H1 (cell line): ENCODE measurements at regions not wholly inside any gene's neighbourhood (a gene's known extent, or its start where the extent isn't known, plus 50 kb on each side); places are given as distances from the start of the nearest gene placed in this dataset.
"Not testable (repeated sequence)": the region's sequence is repeated elsewhere in the genome, so short reads cannot be mapped to it uniquely, and the experiment has no call there.

Source experiments
- CTCF ChIA-PET: fragments of 300-600 bp; sonication (Branson Sonifier 250); formaldehyde crosslinking; loops from one replicate; lab custom pipeline; 2021; ENCODE audit not compliant: partially characterized antibody; lab: Charles Lee
- POLR2A ChIA-PET: fragments of 300-600 bp; sonication (Branson Sonifier 250); formaldehyde crosslinking; loops from one replicate; lab custom pipeline; 2021; ENCODE audit warnings: inconsistent platforms; ENCODE audit not compliant: partially characterized antibody; lab: Charles Lee
- DNase-seq, 2 experiments: peaks; one replicate each; pipeline versions ENCODE4 v3.0.0 to v3.0.0-alpha.2; 2010 to 2022; ENCODE audit warnings: low spot score in 2 of 2, low read depth in 1 of 2, mixed read lengths in 1 of 2
- FAIRE-seq: peaks from 2 replicates; lab custom pipeline; 2011; peaks lifted over from hg19 to GRCh38; lab: Jason Lieb, UNC
- H2AFZ ChIP-seq: 2 replicates; pipeline ENCODE4 v1.8.1; 2012; ENCODE audit warnings: low read length, inconsistent platforms
- H2AK5ac ChIP-seq: 2 replicates; pipeline ENCODE4 v1.6.1; 2013; ENCODE audit warnings: low read depth, low read length
- H2BK120ac ChIP-seq: replicated peaks from 2 replicates; pipeline ENCODE3; 2013; ENCODE audit warnings: low read depth, low read length, inconsistent platforms
- H2BK12ac ChIP-seq: 2 replicates; pipeline ENCODE4 v1.6.1; 2013; ENCODE audit warnings: low read depth, low read length
- H2BK15ac ChIP-seq: 2 replicates; pipeline ENCODE4 v1.6.1; 2013; ENCODE audit warnings: low read length
- H2BK20ac ChIP-seq: 2 replicates; pipeline ENCODE4 v1.6.1; 2013; ENCODE audit warnings: low read length
- H2BK5ac ChIP-seq: 2 replicates; pipeline ENCODE4 v1.6.1; 2013; ENCODE audit warnings: low read depth, low read length
- H3K14ac ChIP-seq: 2 replicates; pipeline ENCODE4 v1.6.1; 2013; ENCODE audit warnings: inconsistent platforms; ENCODE audit not compliant: insufficient read length
- H3K18ac ChIP-seq: 2 replicates; pipeline ENCODE4 v1.6.1; 2013; ENCODE audit warnings: low read length; ENCODE audit errors: extremely low read depth
- H3K23ac ChIP-seq: 2 replicates; pipeline ENCODE4 v1.6.1; 2013; ENCODE audit warnings: inconsistent platforms; ENCODE audit not compliant: insufficient read length
- H3K23me2 ChIP-seq: 2 replicates; pipeline ENCODE4 v1.6.1; 2013; ENCODE audit warnings: low read depth, low read length
- H3K27ac ChIP-seq: 2 replicates; pipeline ENCODE4 v1.6.1; 2011; ENCODE audit warnings: low read depth, low read length, inconsistent platforms
- H3K27me3 ChIP-seq, 4 experiments: replicated peaks in 1 of 4; 1 replicate in 1 of 4; 2 replicates in 3 of 4; pipeline versions ENCODE4 v1.6.1 to v1.8.1; 2011 to 2013; ENCODE audit warnings: low read length in 3 of 4, mild to moderate bottlenecking in 3 of 4, inconsistent platforms in 2 of 4, mixed read lengths in 2 of 4, moderate library complexity in 1 of 4; ENCODE audit not compliant: control insufficient read depth in 3 of 4, insufficient read depth in 3 of 4; ENCODE audit errors: extremely low read depth in 1 of 4
- H3K36me3 ChIP-seq, 4 experiments: 2 replicates each; pipeline versions ENCODE4 v1.6.1 to v1.8.1; 2011 to 2013; ENCODE audit warnings: mild to moderate bottlenecking in 4 of 4, low read length in 3 of 4, moderate library complexity in 2 of 4, control low read depth in 1 of 4, inconsistent platforms in 1 of 4; ENCODE audit not compliant: insufficient read depth in 4 of 4, control insufficient read depth in 2 of 4
- H3K4ac ChIP-seq: replicated peaks from 2 replicates; pipeline ENCODE3; 2013; ENCODE audit warnings: low read length, low read depth, mixed read lengths, inconsistent platforms; ENCODE audit not compliant: insufficient read length
- H3K4me1 ChIP-seq, 4 experiments: replicated peaks in 1 of 4; 1 replicate in 1 of 4; 2 replicates in 3 of 4; pipeline versions ENCODE4 v1.6.1 to v1.8.1; 2011 to 2013; ENCODE audit warnings: low read length in 3 of 4, inconsistent platforms in 2 of 4, mixed read lengths in 1 of 4; ENCODE audit not compliant: insufficient read depth in 4 of 4, control insufficient read depth in 3 of 4
- H3K4me2 ChIP-seq, 2 experiments: 2 replicates each; pipeline versions ENCODE4 v1.6.1 to v1.8.1; 2011 to 2013; ENCODE audit warnings: low read depth in 2 of 2, low read length in 2 of 2, control low read depth in 1 of 2, inconsistent platforms in 1 of 2, mild to moderate bottlenecking in 1 of 2; ENCODE audit not compliant: insufficient read depth in 1 of 2
- H3K4me3 ChIP-seq, 4 experiments: fragments of 200-600, 300-600 bp in 1 of 4; sonication (generic), shearing (Covaris generic), sonication (Bioruptor Twin) in 1 of 4; 2 replicates each; pipeline versions ENCODE4 v1.5.1 to v1.8.1; 2011 to 2016; ENCODE audit warnings: low read length in 4 of 4, low read depth in 3 of 4, control low read depth in 2 of 4, inconsistent platforms in 2 of 4, mild to moderate bottlenecking in 2 of 4, mixed read lengths in 1 of 4, moderate library complexity in 1 of 4; ENCODE audit not compliant: insufficient read depth in 2 of 4; ENCODE audit errors: extremely low read depth in 1 of 4
- H3K56ac ChIP-seq: replicated peaks from 2 replicates; pipeline ENCODE3; 2013; ENCODE audit warnings: low read depth, mild to moderate bottlenecking, mixed read lengths, low read length, inconsistent platforms; ENCODE audit not compliant: insufficient read length
- H3K79me1 ChIP-seq: 2 replicates; pipeline ENCODE4 v1.6.1; 2013; ENCODE audit warnings: low read depth, low read length, control low read depth
- H3K79me2 ChIP-seq, 2 experiments: 2 replicates each; pipeline versions ENCODE4 v1.6.1 to v1.8.1; 2012 to 2013; ENCODE audit warnings: low read length in 2 of 2, mild to moderate bottlenecking in 2 of 2, inconsistent platforms in 1 of 2; ENCODE audit not compliant: insufficient read depth in 2 of 2, control insufficient read depth in 1 of 2
- H3K9ac ChIP-seq, 4 experiments: replicated peaks in 1 of 4; 1 replicate in 1 of 4; 2 replicates in 3 of 4; pipeline versions ENCODE4 v1.6.1 to v1.8.1; 2011 to 2013; ENCODE audit warnings: low read depth in 3 of 4, low read length in 3 of 4, control low read depth in 2 of 4, mild to moderate bottlenecking in 2 of 4, moderate library complexity in 2 of 4, inconsistent platforms in 1 of 4; ENCODE audit errors: extremely low read depth in 1 of 4
- H3K9me3 ChIP-seq, 2 experiments: 2 replicates each; pipeline versions ENCODE4 v1.6.1 to v1.8.1; 2012 to 2013; ENCODE audit warnings: mild to moderate bottlenecking in 2 of 2, moderate library complexity in 2 of 2, control low read depth in 1 of 2, inconsistent platforms in 1 of 2, low read depth in 1 of 2, low read length in 1 of 2, mixed read lengths in 1 of 2; ENCODE audit not compliant: insufficient read depth in 2 of 2
- H4K20me1 ChIP-seq, 2 experiments: replicated peaks in 1 of 2; 2 replicates each; pipeline versions ENCODE3 to v1.8.1; 2011 to 2013; ENCODE audit warnings: inconsistent platforms in 2 of 2, low read length in 2 of 2, mild to moderate bottlenecking in 1 of 2; ENCODE audit not compliant: insufficient read depth in 2 of 2, control insufficient read depth in 1 of 2
- H4K5ac ChIP-seq: 2 replicates; pipeline ENCODE4 v1.6.1; 2013; ENCODE audit warnings: low read length, low read depth, mixed read lengths, inconsistent platforms; ENCODE audit not compliant: insufficient read length
- H4K8ac ChIP-seq: 2 replicates; pipeline ENCODE4 v1.8.0; 2013; ENCODE audit warnings: mild to moderate bottlenecking, moderate library complexity, low read length, inconsistent platforms; ENCODE audit not compliant: insufficient read depth; ENCODE audit errors: extremely low read depth
- H4K91ac ChIP-seq: replicated peaks from 2 replicates; pipeline ENCODE3; 2013; ENCODE audit warnings: low read length, mixed read lengths, inconsistent platforms; ENCODE audit not compliant: insufficient read length
- WGBS, 2 experiments: shearing (Covaris generic) in 1 of 2; methylation state at CpG; one replicate each; pipeline versions ENCODE4 v1.1.6 to v1.1.7; 2013 to 2015; ENCODE audit warnings: low lambda C conversion rate in 2 of 2, mixed read lengths in 2 of 2, inconsistent platforms in 1 of 2, low coverage in 1 of 2, missing lambda C conversion rate in 1 of 2; ENCODE audit not compliant: insufficient replicate concordance in 2 of 2, insufficient coverage in 1 of 2, insufficient read length in 1 of 2; ENCODE audit errors: extremely low coverage in 1 of 2, missing lambda C conversion rate in 1 of 2; 5-methylcytosine and 5-hydroxymethylcytosine counted together

DNA sequence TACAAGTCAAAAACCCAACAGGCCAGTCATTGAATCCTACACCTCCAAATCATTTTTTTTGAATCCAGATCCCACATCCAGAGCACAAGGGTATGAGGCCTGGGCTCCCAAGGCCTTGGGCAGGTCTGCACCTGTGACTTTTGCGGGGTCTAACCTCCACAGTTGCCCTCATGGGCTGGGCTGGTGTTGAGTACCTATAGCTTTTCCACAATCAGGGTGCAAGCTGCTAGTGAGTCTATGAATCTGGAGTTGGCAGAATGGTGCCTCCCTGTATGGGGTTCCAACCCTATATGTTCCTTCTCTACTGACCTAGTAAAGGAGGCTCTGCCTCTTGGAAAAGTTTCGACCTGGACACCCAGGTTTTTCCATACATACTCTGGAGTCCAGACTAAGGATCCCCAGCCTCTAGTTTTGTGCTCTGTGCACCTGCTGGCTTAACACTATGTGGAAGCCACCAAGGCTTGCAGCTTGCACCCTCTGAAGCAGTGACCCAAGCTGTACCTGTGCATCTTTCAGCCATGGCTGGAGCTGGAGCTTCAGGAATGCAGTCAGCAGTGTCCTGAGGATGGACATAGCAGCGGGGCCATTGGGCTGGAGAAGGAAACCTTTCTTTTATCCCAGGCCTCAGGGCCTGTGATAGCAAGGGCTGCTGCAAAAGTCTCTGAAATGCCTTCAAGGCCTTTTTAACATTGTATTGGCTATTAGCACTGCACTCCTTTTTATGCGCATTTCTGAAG, 233.6 kb downstream of the CWH43 start:
- H2BK15ac ChIP-seq, H4K8ac ChIP-seq, H4K91ac ChIP-seq, DNase-seq, H3K4me1 ChIP-seq, H3K27ac ChIP-seq, H4K20me1 ChIP-seq, H3K23ac ChIP-seq, H2AK5ac ChIP-seq, H2BK20ac ChIP-seq, H3K27me3 ChIP-seq, H3K23me2 ChIP-seq, H3K9ac ChIP-seq, H2AFZ ChIP-seq, FAIRE-seq, H3K4ac ChIP-seq, H4K5ac ChIP-seq, H3K79me1 ChIP-seq, H3K36me3 ChIP-seq, H3K56ac ChIP-seq, CTCF ChIA-PET, H3K4me3 ChIP-seq, H2BK12ac ChIP-seq, H3K79me2 ChIP-seq, H3K14ac ChIP-seq, POLR2A ChIA-PET, H3K4me2 ChIP-seq, H3K18ac ChIP-seq, H2BK5ac ChIP-seq, H2BK120ac ChIP-seq: not testable (repeated sequence)
- H3K9me3 ChIP-seq = peaks cover 68 to 91% of the 10 kb centered on the region in 2 experiments
- WGBS, 2 experiments = 46% methylated on average over 4 of the region's 4 CpGs; no CpG with 5 or more reads in 1 of the 2 experiments
